Amygdala (tissue), 56 donors: ENCODE measurements at regions not wholly inside any gene's neighbourhood (a gene's known extent, or its start where the extent isn't known, plus 50 kb on each side); places are given as distances from the start of the nearest gene placed in this dataset.

Source experiments
- DNase-seq, 56 donors: peaks; one replicate each; lab custom pipeline; 2025; lab: John Stamatoyannopoulos, UW

DNA sequence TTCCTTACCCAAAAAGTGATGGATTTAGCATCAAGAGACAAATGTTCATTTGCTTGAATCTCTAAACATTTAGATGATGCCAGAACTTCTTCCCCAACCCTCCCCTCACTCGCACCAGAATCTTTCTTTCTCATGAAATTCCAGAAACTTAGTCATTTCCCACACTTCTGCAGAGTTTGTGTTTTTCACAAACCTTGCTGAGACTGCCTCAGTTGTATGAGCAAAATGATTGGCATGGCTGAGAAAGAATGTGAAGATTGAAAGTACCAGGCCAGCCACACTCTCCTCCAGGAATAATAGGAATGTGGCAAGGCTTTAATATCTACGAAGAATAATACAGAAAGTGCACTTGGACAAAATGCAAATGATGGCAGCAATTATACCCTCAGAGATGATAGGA is 428.3 kb upstream of the CDH6 start:
- DNase-seq = no peak

GRCh38 chr5:30764704-30765103 is 428.8 kb upstream of the CDH6 start:
- no peak for DNase-seq

DNA sequence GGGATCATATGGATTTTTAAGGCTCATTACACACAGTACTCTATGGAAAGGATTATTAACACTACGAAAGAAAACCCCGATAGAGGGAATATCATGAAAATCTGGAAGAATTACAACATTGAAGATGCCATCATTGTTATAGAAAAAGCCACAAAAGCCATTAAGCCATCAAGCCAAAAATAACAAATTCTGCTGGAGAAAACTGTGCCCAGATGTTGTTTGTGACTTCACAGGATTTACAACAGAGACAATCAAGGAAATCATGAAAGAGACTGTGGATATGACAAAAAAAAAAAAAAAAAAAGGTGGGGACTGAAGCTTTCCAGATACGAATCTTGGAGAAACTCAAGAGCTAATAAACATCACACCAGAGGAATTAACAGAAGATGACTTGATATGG is 433.8 kb upstream of the CDH6 start:
- no peak for DNase-seq

DNA sequence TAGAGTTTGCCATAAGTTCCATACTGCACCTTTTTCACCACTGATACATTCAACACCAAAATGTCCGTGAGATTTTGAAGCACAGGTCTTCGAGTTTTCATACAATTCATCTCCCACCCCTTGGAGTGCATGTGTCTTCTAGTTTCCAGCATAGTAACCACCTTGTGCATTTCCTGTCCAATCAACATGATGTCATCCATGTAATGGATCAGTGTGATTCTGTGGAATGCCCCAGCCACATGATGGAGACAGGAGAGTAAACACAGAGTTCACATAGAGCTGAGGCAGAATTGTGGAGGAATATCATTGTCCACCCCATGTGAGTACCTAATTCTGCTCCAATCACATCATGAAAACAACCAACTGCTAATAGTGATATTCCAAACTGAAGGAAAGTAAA is 441.5 kb upstream of the CDH6 start:
- DNase-seq = no peak

DNA sequence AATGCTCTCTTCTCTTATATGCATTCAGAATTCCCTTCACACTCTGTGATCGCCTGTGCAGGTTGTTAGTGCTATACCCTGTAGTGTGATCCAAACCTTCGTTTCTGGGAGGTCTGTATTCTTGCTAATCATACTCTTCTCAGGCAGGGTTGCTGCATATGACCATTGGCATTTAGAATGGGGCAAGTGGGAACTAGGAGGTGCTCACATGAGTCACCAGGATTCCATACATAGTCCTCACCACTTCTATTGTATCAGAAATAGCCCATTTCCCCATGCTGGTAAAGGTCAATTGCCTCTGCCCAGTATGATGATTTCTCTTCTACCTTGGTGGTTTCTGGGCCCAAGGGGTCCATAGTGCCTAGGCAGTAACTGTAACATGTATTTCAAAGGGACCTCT is 443.5 kb upstream of the CDH6 start:
- DNase-seq = no peak

- no peak for DNase-seq
These were observed 446.1 kb upstream of the CDH6 start for GRCh38 chr5:30747412-30747811.

GRCh38 chr5:30736669-30737068 is 456.8 kb upstream of the CDH6 start:
- DNase-seq = peak in 2 of 56 donors; percentile 8 to 13

GRCh38 chr5:30734118-30734517 is 459.4 kb upstream of the CDH6 start:
- DNase-seq = no peak

DNA sequence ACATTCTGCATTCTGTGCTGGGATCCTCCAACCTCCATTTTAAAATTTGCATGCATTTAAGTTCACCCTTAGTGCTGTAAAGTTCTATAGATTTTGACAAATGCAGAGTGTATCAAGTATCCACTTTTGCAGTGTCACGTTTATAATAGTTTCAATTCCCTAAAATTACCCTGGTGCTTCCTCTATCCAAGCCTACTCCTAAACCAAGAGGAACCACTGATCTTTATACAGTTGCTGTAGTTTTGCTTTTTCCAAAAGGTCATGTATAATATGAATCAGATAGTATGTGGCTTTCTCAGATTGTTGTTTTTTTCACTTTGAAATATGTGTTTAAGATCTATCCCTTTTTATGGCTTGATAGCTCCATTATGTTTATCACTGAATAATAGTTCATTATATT is 468.4 kb upstream of the CDH6 start:
- no peak for DNase-seq

- DNase-seq = no peak
These were observed 495.3 kb upstream of the CDH6 start for GRCh38 chr5:30698217-30698616.

DNA sequence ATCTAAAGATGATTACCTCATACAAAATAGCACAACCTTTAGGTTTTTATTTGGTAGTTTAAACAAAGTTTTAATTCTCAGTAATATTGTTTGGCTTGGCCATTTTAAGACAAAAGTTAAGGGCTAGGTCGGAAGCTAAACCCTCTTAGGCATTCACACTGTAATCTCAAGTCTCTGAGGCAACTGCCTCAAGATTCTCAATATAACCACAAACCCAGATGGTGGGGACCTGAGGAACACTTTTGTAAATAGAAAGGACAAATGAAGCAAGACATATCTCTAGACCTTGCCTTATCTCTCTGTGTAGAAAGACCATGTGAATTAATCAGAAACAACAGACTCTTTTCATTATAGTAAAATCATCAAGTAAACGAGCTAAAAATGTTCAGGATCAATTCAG is 500.2 kb upstream of the CDH6 start:
- no peak for DNase-seq

GRCh38 chr5:30690931-30691330 is 502.6 kb upstream of the CDH6 start:
- no peak for DNase-seq

DNA sequence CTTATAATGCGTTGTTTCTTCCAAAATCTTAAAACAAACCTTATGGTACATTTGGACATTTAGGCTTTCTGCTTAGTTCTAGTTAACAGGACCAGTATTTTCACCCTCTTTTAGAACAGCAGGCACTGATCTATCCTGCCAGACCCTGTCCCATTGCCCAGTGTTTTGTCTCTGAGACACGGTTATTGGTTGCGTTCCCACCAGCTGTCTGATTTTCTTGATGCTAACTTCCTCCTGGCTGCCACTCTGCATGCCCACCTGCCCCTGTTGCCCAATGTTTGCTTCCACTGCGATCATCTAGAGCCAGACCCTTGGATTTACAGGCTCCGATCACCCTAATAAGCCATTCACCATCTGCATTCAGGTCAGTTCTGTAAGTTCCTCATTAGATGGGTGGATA is 506.0 kb upstream of the CDH6 start:
- no peak for DNase-seq

GRCh38 chr5:30686530-30686929 is 507.0 kb upstream of the CDH6 start:
- DNase-seq = no peak

DNA sequence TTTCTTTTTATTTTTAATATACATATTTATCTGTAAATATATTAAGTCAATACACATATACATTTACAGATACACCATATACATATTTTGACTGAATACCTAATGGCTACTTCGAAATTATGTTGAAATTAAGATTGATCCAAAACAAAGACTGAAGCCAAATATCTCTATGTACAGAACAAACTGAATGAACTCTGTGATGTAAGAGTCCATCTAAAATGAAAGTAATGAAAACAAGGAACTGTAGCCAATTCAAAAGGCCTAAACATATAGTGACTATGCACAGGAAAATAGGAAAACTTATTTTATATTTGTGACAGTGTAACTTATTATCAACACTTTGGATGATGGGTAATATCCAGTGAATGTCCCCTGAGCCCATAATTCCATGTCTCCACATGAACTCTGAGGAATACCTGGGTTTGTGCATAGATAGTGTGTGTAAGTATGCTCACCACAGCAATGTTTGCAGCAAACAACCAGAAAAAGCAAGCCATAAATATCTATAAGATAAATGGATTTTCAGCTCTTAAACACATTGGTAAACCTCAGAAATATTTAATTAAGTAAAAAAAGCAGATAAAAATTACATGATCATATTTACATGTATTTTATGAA is 517.2 kb upstream of the CDH6 start:
- DNase-seq = no peak

DNA sequence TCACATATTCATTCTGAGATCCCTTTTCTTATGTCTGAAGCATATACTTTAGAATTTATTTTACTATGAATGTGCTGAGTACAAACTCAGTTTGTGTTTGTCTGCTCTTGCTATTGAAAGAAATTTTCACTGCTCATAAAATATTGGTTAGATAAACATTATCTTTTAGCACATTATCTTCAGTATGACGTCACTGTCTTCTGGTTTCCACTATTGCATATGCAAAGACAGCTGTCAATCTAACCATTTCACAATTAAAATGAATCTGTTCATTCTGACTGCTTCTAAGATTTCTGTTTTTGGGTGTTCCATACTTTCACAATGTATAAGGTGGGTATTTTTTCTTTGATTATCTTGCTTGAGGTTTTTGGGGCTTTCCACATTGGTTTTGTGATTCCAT is 526.2 kb upstream of the CDH6 start:
- no peak for DNase-seq

- no peak for DNase-seq
These were observed 530.0 kb upstream of the CDH6 start for GRCh38 chr5:30663536-30663935.

DNA sequence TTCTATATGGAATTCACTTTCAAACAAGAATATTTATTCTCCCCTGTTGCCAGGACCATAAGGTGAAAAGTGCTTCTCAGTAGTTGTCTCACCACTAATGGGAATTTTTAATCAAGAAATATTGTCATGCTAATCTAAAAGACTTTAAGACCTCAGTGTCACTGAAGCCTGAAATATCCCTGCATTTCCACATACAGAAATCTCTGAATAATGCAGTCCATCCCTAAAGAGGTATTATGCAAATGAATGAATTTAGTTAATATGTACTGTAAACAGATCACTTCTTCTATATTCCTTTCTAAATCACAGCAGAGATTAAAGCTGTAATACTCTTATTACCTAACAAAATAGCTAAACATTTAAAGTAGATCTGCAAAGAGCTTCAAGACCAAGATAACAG is 531.1 kb upstream of the CDH6 start:
- no peak for DNase-seq

- no peak for DNase-seq
These were observed 531.8 kb upstream of the CDH6 start for GRCh38 chr5:30661730-30662129.

DNA sequence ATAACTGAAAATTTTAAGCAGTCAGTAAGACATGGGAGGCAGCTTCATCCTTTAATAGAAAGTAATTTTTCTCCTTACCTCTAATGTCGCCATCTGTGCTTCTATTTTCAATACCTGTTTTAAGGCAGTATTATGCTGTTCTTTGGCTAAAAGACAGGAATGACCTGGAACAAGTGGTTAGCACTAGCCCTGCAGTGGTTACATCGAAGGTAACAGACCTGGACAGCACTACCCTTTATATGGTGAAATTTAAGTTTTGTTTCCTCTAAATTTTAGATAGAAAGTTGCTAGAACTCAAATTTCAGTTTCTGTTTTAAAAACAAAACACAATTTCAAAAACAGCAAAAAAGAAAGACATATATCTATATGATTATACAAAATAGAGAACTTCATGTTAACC is 534.1 kb upstream of the CDH6 start:
- no peak for DNase-seq

DNA sequence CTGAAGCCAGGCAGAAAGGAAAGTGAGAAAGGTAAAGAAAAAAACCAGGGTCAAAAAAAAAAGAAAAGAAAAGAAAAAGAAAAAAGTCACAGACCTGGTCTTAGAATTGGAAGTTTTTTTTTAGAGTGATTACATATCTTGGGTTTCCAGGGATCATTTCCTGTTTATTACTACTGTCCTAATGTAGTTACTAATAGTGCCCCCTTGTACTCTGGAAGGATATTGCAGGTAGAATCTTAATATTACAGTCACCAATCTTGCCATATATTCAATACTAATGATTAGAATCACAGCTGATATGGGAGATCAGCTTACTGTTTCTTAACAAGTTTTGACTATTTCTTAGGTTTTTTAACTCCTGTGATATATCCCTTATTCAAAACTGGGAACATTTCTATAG is 543.2 kb upstream of the CDH6 start:
- DNase-seq = no peak

GRCh38 chr5:30638899-30639298 is 554.6 kb upstream of the CDH6 start:
- no peak for DNase-seq

- no peak for DNase-seq
These were observed 565.5 kb upstream of the CDH6 start for GRCh38 chr5:30627945-30628344.
